ENCODE measurements at regions not wholly inside any gene's neighbourhood (a gene's known extent, or its start where the extent isn't known, plus 50 kb on each side); places are given as distances from the start of the nearest gene placed in this dataset.
A peak's percentile ranks its signal among the peaks of the same experiment; 100 is the strongest.

GRCh38 chr21:22399681-22400514 lies 1401.7 kb downstream of the NCAM2 start:
- DNase-seq (ENCODE audit: low read depth): no peak

DNA sequence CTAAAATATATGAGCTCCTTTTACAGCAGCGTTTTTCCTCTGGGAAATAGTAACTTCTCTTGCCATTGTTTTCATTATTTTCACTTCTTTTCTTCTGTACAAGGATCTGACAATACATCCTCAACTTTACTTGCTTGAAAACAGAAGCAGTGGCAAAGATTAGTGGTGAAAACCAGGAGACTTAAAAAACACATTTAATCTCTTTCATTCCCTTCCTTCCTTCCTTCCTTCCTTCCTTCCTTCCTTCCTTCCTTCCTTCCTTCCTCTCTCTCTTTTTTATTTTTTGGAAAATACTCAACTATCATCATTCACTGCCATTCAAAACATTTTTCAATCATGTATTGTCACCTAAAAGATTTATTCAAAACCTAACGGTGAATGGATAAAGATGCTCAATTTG lies 1411.4 kb downstream of the NCAM2 start:
- no peak for DNase-seq (ENCODE audit: low read depth)

DNA sequence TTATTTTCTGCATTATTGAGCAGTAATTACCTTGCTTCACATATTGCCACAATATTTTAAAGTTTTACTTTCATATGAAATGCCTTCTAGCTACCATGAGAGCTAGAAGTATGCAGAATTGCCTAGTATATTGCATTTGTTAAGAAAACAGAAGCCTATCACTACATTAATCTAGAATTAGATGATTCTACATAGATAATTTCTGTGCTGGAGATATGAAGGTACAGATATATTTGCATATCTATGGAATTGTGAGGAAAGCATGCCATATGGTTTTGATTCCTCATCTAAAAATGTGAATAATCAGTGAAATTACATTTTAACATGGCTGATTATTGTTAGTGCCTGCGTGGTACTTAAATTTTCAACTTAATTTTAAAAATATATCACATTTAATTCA lies 1418.3 kb downstream of the NCAM2 start:
- no peak for DNase-seq (ENCODE audit: low read depth)

GRCh38 chr21:22421416-22422180 lies 1423.4 kb downstream of the NCAM2 start:
- DNase-seq (ENCODE audit: low read depth): no peak

DNA sequence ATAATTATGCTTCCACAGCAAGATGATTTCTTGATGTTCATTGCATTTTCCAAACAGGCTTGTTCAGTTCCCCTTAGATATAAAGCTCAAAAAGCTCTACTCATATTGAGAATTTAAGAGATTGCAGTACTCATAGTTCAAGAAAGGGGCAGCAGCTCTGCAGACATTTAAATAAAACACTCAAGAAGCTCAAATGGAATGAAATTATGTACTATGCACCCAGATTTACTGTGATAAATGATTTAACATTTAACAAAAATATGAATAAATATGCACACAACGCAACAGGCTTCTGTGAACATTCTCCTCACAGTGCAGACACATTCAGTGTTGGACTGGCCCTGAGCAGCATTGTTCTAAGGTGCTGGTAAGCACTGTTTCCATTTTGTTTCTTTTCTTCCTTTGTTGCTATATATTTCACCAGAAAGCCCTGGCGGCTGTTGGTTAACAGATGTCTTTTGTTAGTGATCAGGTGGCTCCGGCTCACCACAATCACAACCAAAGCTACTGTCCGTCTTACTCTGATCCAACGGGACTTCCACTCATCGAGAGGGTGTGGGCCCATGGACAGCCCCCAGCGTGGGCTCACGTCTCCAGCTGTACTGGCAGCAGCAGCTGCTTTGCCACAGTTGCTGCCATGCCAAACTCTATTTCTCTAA lies 1440.3 kb downstream of the NCAM2 start:
- no peak for DNase-seq (ENCODE audit: low read depth)

GRCh38 chr21:22444990-22445389 lies 1446.8 kb downstream of the NCAM2 start:
- DNase-seq (ENCODE audit: low read depth): no peak

- DNase-seq (ENCODE audit: low read depth): no peak
Observed at GRCh38 chr21:22450507-22450906, 1452.3 kb downstream of the NCAM2 start.

GRCh38 chr21:22456241-22456640 lies 1458.0 kb downstream of the NCAM2 start:
- DNase-seq (ENCODE audit: low read depth): no peak

GRCh38 chr21:22468893-22469292 lies 1470.7 kb downstream of the NCAM2 start:
- DNase-seq (ENCODE audit: low read depth): no peak

- DNase-seq (ENCODE audit: low read depth): no peak
Observed at GRCh38 chr21:22474403-22474802, 1476.2 kb downstream of the NCAM2 start.

- DNase-seq (ENCODE audit: low read depth): no peak
Observed at GRCh38 chr21:22476214-22476613, 1478.0 kb downstream of the NCAM2 start.

GRCh38 chr21:22476726-22477646 lies 1478.8 kb downstream of the NCAM2 start:
- DNase-seq (ENCODE audit: low read depth): no peak

- no peak for DNase-seq (ENCODE audit: low read depth)
Observed at GRCh38 chr21:22490049-22490448, 1491.8 kb downstream of the NCAM2 start.

GRCh38 chr21:22516230-22516629 lies 1518.0 kb downstream of the NCAM2 start:
- no peak for DNase-seq (ENCODE audit: low read depth)

- no peak for DNase-seq (ENCODE audit: low read depth)
Observed at GRCh38 chr21:22535630-22536029, 1537.4 kb downstream of the NCAM2 start.

DNA sequence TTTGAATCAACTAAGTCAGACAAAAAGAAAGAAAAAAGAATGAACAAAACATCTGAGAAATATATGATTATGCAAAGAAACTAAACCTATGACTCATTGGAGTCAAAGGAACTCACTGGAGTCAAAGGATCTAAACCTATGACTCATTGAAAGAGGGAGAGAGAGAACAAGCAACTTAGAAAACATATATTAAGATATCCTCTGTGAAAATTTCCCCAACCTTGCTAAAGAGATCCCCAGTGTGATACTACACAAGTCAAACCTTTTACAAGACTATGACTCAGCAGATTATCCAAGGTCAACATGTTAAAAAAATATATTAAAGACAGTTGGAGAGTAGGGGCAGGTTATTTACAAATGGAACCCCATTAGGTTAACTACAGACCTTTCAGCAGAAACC lies 1538.3 kb downstream of the NCAM2 start:
- DNase-seq (ENCODE audit: low read depth): peak; percentile 4

DNA sequence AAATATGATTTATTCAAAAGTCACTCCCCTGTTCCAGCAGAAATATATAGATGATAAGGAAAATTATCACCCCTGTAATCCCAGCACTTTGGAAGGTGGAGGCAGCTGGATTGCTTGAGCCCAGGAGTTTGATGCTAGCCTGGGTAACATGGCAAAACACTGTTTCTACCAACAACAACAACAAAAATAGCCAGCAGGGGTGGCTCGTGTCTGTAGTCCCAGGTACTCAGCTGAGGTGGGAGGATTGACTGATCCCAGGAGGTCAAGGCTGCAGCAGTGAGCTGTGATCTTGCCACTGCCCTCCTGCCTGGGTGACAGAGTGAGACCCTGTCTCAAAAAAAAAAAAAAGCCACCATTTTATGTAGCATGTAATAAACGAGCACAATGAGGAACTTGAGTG lies 1546.5 kb downstream of the NCAM2 start:
- no peak for DNase-seq (ENCODE audit: low read depth)

DNA sequence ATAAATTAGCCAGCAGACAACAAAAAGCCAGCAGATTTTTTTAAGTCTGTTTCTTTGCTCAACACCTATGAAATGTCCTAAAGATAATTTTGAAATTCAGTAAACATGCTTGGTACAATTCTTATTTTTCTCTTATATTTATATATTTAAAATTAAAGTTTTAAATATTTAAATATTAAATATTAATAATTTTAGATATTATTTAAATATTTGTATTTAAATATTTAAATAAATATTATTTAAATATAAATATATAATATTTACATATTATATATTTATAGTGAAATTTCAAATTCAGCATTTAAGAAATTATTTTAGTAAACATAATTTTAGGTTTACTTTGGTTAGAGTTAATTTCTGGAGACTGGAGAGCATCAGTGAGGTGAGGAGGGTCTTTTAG lies 1554.2 kb downstream of the NCAM2 start:
- no peak for DNase-seq (ENCODE audit: low read depth)

GRCh38 chr21:22554690-22555316 lies 1556.6 kb downstream of the NCAM2 start:
- no peak for DNase-seq (ENCODE audit: low read depth)

DNA sequence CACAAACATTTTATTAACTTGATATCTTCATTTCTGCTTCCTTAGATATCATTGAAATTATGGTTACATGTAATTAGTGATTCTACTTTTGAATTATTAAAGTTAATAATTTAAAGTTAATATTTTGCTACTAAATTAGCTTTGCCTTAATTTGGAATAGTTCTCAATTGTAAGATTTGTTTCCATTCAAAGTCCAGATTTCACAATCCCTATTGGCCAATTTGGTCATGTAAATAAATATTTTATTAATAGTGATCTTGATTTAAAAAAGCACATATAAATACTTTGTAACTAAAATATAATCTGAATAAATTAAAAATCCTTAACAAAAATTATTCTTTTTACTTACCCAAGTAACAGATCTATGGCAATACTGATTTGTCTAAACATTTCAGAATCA lies 1558.6 kb downstream of the NCAM2 start:
- DNase-seq (ENCODE audit: low read depth): no peak

- DNase-seq (ENCODE audit: low read depth): no peak
Observed at GRCh38 chr21:22561946-22562345, 1563.7 kb downstream of the NCAM2 start.
